HG03342 (cell line): ENCODE measurements at regions not wholly inside any gene's neighbourhood (a gene's known extent, or its start where the extent isn't known, plus 50 kb on each side); places are given as distances from the start of the nearest gene placed in this dataset.

Experiments
- ATAC-seq: cut with Tn5 transposase; IDR thresholded peaks from one replicate; pipeline ENCODE4 v1.9.1; 2021; ENCODE audit warnings: mild to moderate bottlenecking, moderate library complexity; ENCODE audit not compliant: unreplicated experiment

DNA sequence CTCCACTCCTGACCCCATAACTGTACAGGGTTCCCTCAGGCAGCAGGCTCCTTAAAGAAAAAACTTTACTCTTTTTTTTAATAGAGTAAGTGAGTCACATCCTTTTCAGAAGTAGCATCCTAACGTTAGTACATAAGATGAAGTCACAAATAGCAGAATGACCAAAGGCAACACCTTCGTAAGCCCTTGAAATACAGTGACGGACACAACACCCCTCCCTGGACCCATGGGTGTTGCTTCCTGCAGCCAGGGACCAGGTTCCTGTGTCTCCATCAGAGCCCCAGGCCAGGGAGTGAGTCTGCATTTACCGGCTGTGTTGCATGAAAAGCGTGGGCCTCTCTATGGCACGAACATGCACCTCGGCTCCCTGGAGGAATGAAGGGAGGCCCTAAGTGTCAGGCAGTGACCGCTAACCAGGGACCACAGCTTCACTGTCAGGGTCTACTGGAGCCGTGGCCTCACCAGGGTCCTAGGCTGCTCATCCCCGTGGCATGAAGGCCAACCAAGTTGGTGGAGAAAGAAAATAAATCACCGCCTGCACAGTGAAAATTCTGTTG, 340.0 kb upstream of the SFSWAP start:
- no peak for ATAC-seq

DNA sequence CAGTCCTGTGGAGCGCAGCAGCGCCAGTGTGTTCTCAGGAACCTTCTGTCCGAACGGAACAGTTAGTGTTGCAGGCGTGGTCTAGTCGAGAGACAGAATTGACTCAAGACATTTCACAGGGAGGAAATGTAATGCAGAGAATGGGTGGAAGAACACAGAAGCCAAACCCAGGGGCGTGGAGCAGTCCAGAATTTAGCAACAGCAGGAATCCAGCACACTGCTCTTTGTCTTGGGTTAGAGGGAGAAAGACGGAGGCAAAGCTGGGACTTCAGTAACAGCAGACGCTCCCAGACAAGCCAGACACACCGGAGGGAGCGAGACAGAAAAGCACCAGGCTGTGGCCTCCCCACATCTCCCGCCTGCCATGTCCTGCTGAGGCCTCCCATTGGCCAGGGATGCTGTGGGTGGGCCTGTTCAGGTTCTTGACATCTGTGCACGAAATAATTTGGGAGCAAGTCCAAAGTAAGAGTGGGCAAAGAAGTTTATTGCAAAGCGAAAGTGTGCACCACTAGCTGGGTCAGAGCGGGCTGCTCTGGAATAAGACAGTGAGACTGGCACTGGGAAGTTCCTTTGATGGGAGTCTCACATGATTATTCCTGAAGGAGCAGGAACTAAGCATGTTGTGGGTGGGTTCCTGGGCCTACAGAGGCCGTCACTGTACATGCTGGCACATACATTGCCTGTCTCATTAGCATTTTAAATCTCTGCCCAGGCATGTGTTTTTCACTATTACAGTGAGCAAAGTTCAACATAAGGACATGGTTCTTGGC, 339.3 kb upstream of the SFSWAP start:
- no peak for ATAC-seq

DNA sequence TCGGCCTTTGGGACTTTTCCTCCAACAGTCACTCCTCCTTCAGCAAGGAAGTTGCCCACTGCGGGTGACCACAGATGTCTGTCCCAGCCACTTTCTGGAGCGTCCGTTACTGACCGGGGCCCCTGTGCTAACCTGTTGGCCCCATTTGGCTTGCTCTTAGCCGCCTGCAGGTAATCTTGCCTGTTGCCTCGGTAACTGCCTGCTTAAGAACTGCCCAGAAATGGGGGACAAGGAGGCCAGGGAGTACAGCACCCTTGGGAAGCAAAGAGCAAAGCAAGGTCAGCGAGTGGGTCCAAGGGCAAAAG, 338.8 kb upstream of the SFSWAP start:
- ATAC-seq, result no peak

DNA sequence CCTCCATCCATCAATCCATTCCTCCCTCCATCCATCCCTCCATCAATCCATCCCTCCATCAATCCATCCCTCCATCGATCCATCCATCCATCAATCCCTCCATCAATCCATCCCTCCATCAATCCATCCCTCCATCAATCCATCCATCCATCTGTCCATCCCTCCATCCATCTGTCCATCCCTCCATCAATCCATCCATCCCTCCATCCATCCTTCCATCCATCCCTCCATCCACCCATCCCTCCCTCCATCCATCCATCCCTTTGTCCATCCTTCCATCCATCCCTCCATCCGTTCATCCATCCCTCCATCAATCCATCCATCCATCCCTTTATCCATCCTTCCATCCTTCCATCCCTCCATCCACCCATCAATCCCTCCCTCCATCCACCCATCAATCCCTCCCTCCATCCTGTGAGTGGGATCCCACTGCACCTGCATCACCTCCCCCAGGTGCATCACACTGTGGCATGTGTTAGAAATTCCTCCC, 338.1 kb upstream of the SFSWAP start:
- no peak for ATAC-seq

DNA sequence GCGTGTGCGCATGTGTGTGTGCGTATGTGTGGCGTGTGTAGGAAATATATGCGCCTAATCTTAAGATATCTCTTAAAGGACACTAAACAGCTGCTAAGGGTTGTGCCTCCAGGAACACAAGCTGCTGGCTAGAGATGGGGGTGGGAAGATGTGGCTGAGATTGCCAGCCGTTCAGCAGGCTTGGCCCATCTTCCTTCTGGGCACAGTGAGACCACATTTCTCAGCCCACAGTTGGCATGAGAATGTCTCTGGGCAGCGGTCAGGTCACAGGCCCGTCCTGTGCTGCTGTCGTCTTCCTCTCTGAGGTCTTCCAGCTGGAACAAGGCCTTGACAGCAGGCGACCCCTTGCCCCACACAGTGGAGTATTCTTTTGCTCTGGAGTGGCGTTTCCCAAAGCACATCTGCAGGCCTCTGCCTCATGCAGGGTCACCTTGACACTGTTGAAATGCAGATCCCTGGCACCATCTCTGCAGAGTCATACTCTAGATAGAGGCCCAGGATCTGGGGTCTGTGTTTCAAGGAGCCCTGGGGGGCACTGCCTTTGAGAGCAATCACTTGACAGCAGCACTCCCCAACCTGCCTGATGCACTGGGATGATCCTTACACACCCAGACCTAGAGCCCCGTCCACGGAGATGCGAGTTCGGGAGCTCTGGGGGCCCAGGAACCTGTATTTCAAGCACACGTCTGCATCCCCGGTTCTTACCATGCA, 335.5 kb upstream of the SFSWAP start:
- ATAC-seq, result no peak

DNA sequence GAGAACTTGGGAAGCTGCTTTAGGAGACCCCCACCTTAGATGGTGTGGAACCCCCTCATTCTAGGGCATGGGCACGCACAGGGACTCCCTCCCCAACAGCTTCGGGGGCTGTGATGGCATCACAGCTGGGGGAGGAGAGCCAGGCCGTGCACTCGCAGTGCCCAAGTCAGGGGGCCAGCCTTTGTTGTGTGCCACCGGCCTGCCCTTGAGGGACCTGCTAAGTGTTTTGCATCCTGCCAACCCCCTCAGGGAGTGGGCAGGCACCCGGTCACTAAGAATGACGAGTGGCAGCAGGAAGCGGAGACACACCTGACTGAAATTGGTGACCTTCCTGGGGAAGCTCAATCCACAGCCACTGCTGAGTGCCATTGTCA, 334.9 kb upstream of the SFSWAP start:
- ATAC-seq, result no peak

DNA sequence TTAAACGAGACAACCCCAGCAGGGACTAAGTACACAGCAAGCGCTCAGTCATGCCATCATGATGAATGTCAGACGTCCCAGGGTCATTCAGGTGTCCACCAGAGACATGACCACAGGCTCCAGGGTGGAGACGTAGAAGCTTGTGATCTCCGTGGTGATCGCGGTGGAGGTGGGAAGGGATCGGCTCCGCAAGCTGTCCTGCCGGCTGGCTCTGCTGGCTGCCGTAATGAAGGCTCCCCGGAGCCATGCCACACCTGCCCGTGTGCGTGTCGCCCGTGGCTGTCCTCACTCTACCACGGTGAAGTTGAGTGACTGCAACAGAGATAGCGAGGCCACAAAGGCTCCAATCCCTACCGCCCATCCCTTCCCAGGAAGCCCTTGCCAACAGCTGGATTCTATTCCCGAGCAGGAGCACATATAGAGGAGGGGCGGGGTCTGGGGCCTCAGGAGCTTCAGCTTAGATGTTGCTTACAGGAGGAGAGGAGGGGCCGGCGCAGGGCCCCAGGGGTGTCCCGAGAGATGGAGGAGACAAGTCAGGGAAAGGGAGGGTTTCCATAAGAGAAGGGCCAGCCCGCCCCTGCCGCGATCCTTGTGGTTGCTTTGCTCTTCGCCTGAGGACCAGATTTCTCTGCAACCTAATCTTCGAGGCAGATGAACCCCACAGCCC, 332.6 kb upstream of the SFSWAP start:
- no peak for ATAC-seq

DNA sequence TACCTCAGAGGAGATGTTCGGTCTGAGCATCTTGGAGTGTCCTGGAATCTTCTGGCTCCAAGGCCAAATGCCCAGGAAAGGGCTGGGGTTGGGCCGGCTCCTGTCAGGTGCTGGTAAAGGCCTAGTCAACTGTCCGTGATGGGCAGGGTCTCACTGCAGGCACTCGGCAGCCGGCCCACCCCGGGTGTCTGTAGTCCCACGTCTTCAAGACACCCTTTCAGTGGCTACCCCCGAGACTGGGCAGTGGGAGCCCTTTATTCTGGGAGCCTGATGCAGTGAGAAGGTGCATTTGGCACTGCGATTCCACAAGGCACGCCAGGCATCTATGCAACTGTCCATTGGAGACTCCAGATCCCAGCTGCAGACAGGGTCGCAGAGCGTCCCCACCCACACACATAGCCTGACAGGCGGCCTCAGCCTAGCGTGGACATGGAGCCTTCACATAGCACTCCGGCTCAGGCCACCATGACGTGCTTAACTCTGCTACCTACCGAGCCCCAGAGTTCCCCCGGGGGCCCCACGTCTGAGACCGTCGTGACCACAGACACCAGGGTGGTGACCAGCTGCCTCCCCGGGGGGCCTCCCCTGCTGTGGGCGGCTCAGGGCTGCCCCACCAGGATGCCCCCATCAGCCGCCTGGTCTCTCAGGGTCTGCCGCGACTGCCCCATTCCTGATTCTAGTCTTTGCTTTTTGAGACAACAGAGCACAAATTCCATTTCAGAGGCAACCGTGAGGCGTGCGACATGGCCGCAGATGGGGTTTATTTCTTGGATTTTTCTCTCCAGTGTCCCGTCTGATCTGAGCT, 331.8 kb upstream of the SFSWAP start:
- ATAC-seq, result no peak

DNA sequence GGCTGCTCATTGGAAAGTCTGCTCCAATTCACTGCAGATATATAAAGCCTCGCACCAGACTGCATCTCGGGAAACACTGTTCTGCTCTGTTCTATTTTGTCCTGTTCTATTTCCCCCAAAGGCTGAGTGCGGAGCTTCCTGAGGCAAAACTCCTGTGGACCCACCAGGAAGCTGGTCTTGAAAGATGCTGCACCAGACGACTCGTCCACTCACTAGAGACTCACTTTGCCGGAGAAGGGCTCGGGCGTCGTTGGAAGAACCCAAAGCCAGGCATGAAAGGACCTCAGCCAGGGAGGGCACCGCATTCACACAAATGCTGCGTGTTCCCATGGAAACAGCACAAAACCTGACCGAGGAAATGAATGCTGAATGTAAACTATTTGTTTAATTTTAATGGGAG, 331.2 kb upstream of the SFSWAP start:
- no peak for ATAC-seq

DNA sequence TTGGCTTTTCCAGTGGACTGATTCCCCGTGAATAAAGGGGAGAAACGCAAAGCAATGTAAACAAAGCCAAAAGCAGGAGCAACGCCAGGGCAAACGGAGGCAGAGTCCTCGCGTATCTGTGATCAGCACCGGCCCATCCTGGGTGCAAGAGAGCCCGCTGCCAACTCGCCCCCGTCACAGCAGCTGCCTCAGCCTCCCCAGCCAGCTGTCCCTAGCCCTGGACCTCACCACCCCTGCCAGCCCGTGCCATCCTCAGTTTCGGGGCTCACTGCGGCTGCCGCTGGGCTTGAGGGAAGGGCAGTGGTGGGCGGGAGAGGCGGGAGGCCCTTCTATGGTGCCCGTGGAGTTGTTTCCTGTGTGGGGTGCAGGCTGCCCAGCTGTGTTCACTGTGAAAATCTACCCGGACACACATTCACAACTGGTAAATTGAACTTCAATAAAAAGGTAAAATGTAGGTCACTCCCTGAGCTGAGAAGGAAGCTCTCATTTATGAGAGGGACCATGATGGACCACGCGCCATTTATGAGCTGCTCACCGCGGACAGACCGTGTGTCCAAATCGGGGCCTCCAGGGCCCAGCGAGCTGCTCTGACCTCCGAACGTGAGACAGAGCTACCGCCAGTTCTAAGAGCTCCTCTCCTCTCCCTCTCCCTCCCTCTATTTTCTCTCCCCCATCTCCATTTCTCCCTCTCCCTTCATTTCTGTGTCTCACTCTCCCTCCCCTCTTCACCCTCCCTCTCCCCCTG, 330.5 kb upstream of the SFSWAP start:
- ATAC-seq, result no peak

DNA sequence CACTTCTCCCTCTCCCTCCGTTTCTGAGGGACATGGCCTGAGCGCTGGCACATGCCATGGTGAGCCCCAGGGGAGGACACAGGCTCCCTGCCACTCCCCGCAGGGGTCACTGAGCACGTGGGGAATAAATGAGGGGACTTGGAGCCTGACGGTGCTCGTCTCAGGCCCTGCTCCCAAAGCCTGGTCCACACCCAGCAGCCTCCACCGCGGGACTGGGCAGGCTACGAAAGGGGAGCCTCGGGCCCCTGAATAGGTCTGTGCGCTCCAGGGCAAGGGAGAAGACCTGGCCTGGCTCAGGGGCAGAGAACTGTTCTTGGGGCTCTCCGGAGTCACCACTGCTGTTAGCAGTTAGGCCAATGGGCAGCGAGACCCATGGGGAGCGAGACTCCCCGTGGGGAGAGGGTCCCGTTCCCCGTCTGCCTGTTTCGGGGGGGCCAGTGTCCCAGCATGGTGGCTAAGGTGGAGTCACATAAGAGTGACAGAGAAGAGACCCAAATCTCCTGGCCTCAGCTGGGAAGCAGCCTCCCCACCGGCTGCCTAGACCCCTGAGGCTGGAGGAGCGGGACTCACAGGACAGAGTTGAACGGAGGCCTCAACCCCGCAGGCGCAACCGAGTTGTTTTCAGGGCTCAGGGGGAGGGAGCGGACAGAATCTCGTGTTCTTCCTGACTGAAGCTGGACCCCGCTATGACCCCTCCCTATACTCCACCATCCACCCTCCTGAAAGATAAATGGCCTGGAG, 329.8 kb upstream of the SFSWAP start:
- ATAC-seq, result no peak

DNA sequence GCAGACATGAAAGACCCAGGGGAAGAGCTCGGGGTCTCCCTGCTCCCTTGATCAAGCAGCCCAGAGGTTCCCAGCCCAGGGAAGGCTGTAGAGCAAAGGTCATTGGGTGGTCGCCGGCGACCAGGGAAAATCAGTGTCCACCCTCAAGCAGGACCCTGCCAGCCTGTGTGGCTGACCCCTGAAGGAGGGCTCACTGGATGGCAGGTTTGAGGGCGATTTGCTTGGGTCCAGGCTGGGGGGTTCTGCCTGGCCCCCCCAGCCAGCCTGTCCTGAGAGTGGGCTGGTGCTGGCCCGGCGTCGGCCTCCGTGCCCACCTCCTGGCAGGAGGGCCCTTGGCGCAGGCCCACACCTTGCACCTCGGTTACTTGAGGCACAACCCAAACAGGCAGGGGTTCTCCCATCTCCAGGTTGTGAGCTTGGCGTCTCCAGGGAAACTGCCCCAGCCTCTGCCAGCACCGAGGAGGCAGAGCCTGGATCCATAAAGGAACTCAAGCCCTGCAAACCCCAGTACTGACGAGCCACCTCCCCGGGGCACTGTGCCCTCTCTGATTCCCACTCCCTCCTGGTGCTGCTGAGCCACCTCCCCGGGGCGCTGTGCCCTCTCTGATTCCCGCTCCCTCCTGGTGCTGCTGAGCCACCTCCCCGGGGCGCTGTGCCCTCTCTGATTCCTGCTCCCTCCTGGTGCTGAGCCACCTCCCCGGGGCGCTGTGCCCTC, 329.0 kb upstream of the SFSWAP start:
- ATAC-seq, result no peak

DNA sequence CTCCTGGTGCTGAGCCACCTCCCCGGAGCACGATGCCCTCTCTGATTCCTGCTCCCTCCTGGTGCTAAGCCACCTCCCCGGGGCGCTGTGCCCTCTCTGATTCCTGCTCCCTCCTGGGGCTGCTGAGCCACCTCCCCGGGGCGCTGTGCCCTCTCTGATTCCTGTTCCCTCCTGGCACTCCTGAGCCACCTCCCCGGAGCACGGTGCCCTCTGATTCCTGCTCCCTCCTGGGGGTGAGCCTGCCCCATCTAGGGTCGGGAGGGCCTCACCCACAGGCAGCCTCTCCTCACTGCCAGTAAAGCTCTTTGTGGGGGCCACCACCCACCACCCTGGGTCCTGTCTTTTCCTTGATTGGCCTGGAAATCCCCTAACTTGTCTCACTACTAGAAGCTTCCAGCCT, 327.6 kb upstream of the SFSWAP start:
- no peak for ATAC-seq

DNA sequence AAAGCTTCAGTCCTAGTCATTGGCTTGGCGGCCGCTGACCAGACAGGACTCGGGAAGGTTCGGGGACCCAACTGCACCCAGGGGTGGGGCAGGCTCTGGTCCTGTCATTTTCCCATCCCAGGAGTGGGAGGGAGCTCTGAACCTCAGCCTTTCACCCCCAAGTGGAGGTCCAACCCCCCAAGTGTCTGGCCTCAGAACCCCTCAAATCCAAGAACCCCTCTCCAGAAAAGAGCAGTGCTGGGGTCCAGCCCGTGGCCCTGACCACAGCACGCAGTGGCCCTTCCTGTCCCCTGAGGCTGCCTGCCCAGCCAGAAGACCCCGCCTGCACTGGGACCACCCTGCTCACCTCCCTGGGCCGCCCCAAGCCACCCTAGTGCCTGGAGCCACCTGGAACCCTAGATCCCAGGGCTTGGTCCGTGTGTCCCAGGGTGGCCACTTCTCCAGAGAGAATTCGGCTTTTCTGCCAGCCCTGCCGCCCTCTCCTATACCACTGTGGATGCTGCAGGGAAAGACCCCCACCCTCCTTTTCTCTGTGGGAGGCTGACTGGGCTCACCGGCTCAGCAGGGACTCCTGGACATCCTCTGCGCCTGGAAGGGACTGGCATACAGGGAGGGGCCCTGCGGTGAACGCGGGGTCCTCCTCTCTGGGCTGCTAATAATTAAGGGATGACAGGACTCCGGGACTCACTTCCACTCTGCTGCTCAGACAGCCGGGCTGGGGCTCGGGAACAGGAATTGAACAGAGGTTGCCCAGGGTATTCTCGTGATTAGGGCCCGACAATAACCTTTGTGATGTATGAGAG, 326.9 kb upstream of the SFSWAP start:
- no peak for ATAC-seq

DNA sequence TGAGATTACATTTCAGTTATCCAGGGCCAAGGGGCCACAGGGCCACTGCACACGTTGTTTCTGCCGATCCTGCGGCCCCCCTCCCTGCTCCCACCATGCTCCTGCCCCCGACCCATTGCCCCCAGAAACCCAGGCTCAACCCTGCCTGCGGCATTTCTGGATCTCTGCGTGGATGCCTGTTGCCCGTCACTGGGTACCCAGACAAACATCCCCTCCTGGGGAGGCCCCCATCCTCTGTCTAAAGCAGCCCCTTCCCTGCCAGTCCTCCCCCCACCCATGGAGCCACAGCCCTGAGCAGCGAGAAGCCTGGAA, 326.4 kb upstream of the SFSWAP start:
- ATAC-seq, result no peak

DNA sequence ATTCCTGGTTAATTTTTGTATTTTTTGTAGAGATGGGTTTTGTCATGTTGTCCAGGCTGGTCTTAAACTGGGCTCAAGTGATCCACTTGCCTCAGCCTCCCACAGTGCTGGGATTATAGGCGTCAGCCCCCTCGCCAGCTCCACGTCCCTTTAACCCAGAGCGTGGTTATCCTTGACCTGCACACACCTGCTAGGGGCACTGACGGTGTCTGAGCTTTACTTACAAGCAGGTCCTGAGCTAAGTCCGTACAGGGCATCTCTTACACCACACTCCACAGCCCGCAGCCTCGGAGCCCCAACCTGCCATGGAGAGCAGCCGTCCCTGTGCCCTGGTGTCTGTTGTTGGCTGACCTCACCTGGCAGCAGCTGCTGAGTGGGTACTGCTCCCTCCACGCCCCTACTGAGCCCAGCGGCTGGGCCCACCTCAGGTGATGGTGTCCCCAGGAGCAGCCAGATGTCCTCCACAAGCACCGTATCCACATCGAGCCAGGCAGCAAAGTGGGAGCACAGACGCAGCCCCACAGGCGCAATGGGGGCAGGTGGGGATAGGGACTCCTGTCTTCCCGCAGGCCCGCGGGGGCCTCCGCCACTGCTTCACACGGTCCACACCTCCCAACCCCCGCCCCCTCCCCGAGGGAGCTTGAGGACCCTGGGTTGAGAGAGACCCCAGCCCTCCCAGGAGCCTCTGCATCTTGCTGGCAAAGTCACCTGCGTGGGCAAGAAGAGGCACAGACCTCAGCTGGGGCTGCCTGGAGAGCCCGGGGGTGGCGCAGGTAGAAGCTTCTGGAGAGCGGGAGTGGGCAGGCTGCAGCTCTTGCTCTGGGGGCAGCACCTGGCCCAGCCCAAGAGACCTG, 325.4 kb upstream of the SFSWAP start:
- ATAC-seq, result no peak

DNA sequence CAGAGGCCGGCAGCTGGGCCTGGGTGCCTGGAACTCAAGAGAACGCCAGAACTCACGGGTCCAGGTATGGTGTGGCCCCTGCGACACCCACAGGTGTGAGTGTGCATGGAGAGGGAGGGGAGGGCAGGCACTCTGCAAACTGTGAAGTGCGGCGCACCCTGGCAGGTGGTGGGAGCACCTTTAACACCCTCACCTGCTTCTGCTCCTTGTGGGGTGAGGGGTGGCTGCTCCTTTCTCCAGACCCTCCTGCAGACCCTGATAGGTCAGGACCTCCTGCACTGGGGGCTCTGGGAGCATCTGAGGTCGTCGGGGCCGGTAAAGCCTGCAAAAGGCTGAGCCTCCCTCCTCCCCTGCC, 324.7 kb upstream of the SFSWAP start:
- no peak for ATAC-seq

DNA sequence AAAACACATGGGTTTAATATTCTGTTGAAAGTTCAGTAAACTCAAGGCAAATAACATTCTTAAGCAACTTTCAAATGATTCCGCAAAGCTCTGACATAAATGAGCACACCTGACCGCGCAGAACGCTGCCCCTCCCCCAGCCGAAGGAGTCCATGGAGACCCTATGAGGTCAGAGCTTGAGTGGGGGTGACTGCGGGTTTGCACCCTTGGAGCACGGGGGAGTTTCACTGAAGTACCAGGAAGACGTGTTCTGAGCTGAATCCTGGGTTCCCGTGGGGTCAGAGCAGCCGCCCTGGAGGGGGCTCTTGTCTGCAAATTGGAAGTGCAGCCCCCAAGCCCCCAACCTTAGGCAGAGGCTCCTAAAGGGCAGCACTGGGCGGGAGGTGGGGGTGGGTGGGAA, 324.1 kb upstream of the SFSWAP start:
- no peak for ATAC-seq
